HEK293T (cell line): ENCODE measurements at regions not wholly inside any gene's neighbourhood (a gene's known extent, or its start where the extent isn't known, plus 50 kb on each side); places are given as distances from the start of the nearest gene placed in this dataset.

ENCODE experiments used
- BHLHE40 ChIP-seq: fragments of 450-650 bp; IDR thresholded peaks from 2 replicates; pipeline ENCODE4 v1.6.1; 2016; ENCODE audit warnings: mild to moderate bottlenecking, moderate library complexity, borderline replicate concordance
- ELF4 ChIP-seq: fragments of 450-650 bp; IDR thresholded peaks from 2 replicates; pipeline ENCODE4 v1.6.1; 2017; ENCODE audit warnings: antibody characterized with exemption
- FOXM1 ChIP-seq: fragments of 450-650 bp; IDR thresholded peaks from 2 replicates; pipeline ENCODE4 v1.6.1; 2017; ENCODE audit warnings: mild to moderate bottlenecking, borderline replicate concordance
- SUZ12 ChIP-seq: fragments of 450-650 bp; IDR thresholded peaks from 2 replicates; pipeline ENCODE4 v1.6.1; 2016; ENCODE audit warnings: mild to moderate bottlenecking

DNA sequence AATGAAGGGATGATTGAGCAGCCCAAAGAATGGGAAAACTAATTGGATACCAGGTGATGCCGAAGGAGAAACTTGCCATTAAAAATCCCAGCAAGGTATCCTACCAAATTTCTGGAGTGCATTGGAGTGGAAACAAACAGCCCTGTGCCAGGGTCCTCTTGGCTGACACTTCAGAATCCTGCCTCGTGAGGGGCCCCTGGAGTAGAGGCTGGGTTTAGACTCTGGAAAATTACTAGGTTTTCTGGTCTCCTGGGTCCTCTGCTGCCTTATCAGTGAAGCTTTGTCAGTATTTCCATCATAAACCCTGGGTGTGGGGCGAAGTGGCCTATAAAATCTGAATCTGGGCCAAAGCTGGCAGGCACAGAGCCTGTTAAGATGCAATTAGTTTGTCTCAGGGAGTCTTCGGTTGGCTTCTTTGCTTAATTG lies 289.2 kb upstream of the USP24 start:
- no peak for TF ChIP-seq BHLHE40
- no peak for TF ChIP-seq SUZ12
- no peak for TF ChIP-seq FOXM1
- no peak for TF ChIP-seq ELF4
